Spleen (tissue), 11 donors: ENCODE measurements at regions not wholly inside any gene's neighbourhood (a gene's known extent, or its start where the extent isn't known, plus 50 kb on each side); places are given as distances from the start of the nearest gene placed in this dataset.

Experiments
- DNase-seq: peaks from one replicate; pipeline ENCODE4 v3.0.0-alpha.2; 2020
- H3K27ac ChIP-seq, 8 donors: fragments of 200-600 bp; sonication (generic) in 7 of 8; 1 replicate in 4 of 8; 2 replicates in 4 of 8; pipeline versions ENCODE4 v1.5.0 to v1.8.0; 2016 to 2021; ENCODE audit warnings: inconsistent platforms in 4 of 8, mild to moderate bottlenecking in 4 of 8, moderate library complexity in 1 of 8
- H3K27me3 ChIP-seq, 7 donors: fragments of 200-600 bp; sonication (generic) in 6 of 7; replicated peaks in 1 of 7; 1 replicate in 4 of 7; 2 replicates in 3 of 7; pipeline versions ENCODE4 v1.5.0 to v1.8.0; 2016 to 2021; ENCODE audit warnings: inconsistent platforms in 3 of 7, mild to moderate bottlenecking in 1 of 7
- H3K36me3 ChIP-seq, 6 donors: fragments of 200-600 bp; sonication (generic) in 5 of 6; 1 replicate in 4 of 6; 2 replicates in 2 of 6; pipeline versions ENCODE4 v1.5.0 to v1.8.0; 2016 to 2021; ENCODE audit warnings: inconsistent platforms in 2 of 6
- H3K4me1 ChIP-seq, 6 donors: fragments of 200-600 bp; sonication (generic) in 5 of 6; 1 replicate in 3 of 6; 2 replicates in 3 of 6; pipeline versions ENCODE4 v1.5.0 to v1.8.0; 2016 to 2021; ENCODE audit warnings: inconsistent platforms in 3 of 6
- H3K4me3 ChIP-seq, 8 donors: fragments of 200-600 bp; sonication (generic) in 7 of 8; 1 replicate in 4 of 8; 2 replicates in 4 of 8; pipeline versions ENCODE4 v1.5.0 to v1.8.0; 2016 to 2021; ENCODE audit warnings: inconsistent platforms in 4 of 8, mild to moderate bottlenecking in 4 of 8, moderate library complexity in 2 of 8
- H3K9me3 ChIP-seq, 8 donors: fragments of 200-600 bp; sonication (generic) in 7 of 8; 1 replicate in 4 of 8; 2 replicates in 4 of 8; pipeline versions ENCODE4 v1.5.0 to v1.8.0; 2016 to 2021; ENCODE audit warnings: inconsistent platforms in 4 of 8
- CTCF ChIP-seq, 11 experiments: fragments of 200-600 bp in 7 of 11; fragments of 450-650 bp in 4 of 11; sonication (generic) in 4 of 11; IDR thresholded peaks in 8 of 11; conservative IDR thresholded peaks in 3 of 11; 1 replicate in 7 of 11; 2 replicates in 4 of 11; pipeline versions ENCODE4 v1.4.0 to v1.8.0; 2016 to 2021; ENCODE audit warnings: antibody characterized with exemption in 11 of 11, inconsistent platforms in 4 of 11, mild to moderate bottlenecking in 1 of 11
- POLR2A ChIP-seq, 3 donors: fragments of 450-650 bp; IDR thresholded peaks; one replicate each; pipeline ENCODE4 v1.5.1; 2017; ENCODE audit warnings: antibody characterized with exemption in 3 of 3, mild to moderate bottlenecking in 1 of 3
- POLR2AphosphoS5 ChIP-seq, 3 donors: sonication (generic); formaldehyde crosslinking; IDR thresholded peaks; one replicate each; pipeline ENCODE4 v1.5.1; 2017; ENCODE audit warnings: antibody characterized with exemption in 3 of 3
- WGBS, 5 donors: extraction: QIAGEN DNeasy Blood & Tissue Kit in 3 of 5; methylation state at CpG; one replicate each; pipeline versions ENCODE4 v1.1.5 to v1.1.7; 2013 to 2018; 5-methylcytosine and 5-hydroxymethylcytosine counted together
- intact Hi-C: fragments of 100-400 bp; cut with DNase I; formaldehyde crosslinking; loops from one replicate; pipeline ENCODE4 v1.15.0; 2023; ENCODE audit warnings: low total_unique reads
- donor health status: healthy with polysubstance abuse.
- donor health status: DM: no; HTN: no; CAD: no; lungs with moderate emphysema.
- donor health status: DM: no; HTN: no; CAD: no.
- donor health status: Bipolar disorder and iron deficiency.
- donor health status: healthy.
- donor health status: DM: no; HTN: no; CAD: no.
- donor health status: DM: yes; HTN: yes; CAD: no.

DNA sequence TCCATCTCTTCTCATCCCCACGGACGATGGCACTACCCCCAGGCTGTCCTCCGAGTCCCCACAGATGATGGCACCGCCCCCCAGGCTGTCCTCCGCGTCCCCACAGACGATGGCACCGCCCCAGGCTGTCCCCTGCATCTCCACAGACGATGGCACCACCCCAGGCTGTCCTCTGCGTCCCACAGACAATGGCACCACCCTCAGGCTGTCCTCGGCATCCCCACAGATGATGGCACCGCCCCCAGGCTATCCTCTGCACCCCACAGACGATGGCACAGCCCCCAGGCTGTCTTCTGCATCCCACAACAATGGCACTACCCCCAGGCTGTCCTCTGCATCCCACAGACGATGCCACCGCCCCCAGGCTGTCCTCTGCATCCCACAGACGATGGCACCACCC, 57.4 kb upstream of the PTCH1 start:
- no peaks in the 10 kb centered on the region for H3K9me3 ChIP-seq
- no peak overlapping the region for H3K4me3 ChIP-seq
- 61 to 78% (median 69%) methylated on average over 14 to 16 of the region's 16 CpGs for WGBS, 5 donors
- H3K27ac ChIP-seq = no peak overlapping the region
- DNase-seq = no peak
- peaks cover 0 to 12% (median 0%) of the 10 kb centered on the region in 6 donors for H3K4me1 ChIP-seq
- H3K27me3 ChIP-seq = peaks cover 0 to 38% (median 1%) of the 10 kb centered on the region in 7 donors
- H3K36me3 ChIP-seq = no peaks in the 10 kb centered on the region
- intact Hi-C loops = no loop called here
- TF ChIP-seq POLR2AphosphoS5 (IDR thresholded peaks at IDR 0.05) (no peak), CTCF (IDR thresholded peaks at IDR 0.05 in 8 of 11, conservative IDR thresholded peaks at IDR 0.05 in 3 of 11) (no peak)

GRCh38 chr9:95573463-95573862, 56.7 kb upstream of the PTCH1 start:
- Histone ChIP-seq H3K4me1 (peaks cover 0 to 12% (median 0%) of the 10 kb centered on the region in 6 donors), H3K27ac (no peak overlapping the region), H3K9me3 (no peaks in the 10 kb centered on the region), H3K36me3 (no peaks in the 10 kb centered on the region), H3K27me3 (peaks cover 0 to 45% (median 5%) of the 10 kb centered on the region in 7 donors), H3K4me3 (no peak overlapping the region)
- intact Hi-C loops = no loop called here
- DNase-seq = no peak
- TF ChIP-seq POLR2A (IDR thresholded peaks at IDR 0.05) (no peak), POLR2AphosphoS5 (IDR thresholded peaks at IDR 0.05) (no peak), CTCF (IDR thresholded peaks at IDR 0.05 in 8 of 11, conservative IDR thresholded peaks at IDR 0.05 in 3 of 11) (no peak)
- WGBS, 5 donors = 83 to 94% (median 87%) methylated on average over 8 of the region's 8 CpGs

DNA sequence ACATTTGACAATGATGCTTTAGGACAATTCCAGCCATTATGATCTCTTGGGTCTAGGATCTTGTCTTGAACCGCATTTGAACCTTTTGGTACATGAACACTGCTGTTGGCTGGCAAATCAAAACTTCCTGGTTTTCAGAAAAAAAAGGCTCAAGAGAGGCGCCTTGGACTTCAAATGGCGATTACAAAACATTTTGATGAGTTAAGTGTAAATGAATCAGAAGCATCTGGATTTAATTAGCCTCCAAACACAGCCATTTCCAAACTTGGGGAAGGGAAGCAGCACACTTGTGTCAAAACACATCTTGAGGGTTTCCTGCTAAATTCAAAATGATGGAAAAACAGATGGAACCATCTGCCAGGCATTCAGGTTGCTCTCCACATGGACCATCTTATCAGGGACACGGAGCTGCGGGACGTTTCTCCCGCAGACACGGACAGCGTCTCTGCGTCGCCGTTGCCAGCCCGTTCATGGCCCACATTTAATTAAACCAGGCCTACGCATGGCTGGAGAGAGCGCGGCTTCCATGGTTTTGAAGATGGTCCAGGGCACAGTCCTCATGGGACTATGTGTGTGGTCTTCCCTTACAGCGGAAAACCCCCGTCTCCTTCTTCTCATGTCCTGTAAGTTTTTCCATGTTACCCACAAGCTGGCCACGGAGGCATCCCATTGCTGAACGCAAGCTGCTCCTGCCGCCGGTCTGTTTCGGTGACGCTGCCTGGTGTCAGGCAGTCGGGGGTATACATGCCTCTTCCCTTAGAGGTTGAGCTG, 55.8 kb upstream of the PTCH1 start:
- no peaks in the 10 kb centered on the region for H3K9me3 ChIP-seq
- H3K27me3 ChIP-seq = peaks cover 0 to 51% (median 5%) of the 10 kb centered on the region in 7 donors
- no peaks in the 10 kb centered on the region for H3K36me3 ChIP-seq
- DNase-seq = no peak
- no peak for TF ChIP-seq POLR2A (IDR thresholded peaks at IDR 0.05)
- TF ChIP-seq CTCF (IDR thresholded peaks at IDR 0.05 in 8 of 11, conservative IDR thresholded peaks at IDR 0.05 in 3 of 11) = no peak
- TF ChIP-seq POLR2AphosphoS5 (IDR thresholded peaks at IDR 0.05) = no peak
- intact Hi-C loops = no loop called here
- H3K27ac ChIP-seq = no peak overlapping the region
- no peak overlapping the region for H3K4me3 ChIP-seq
- peaks cover 0 to 12% (median 0%) of the 10 kb centered on the region in 6 donors for H3K4me1 ChIP-seq
- 86 to 94% (median 91%) methylated on average over 25 of the region's 25 CpGs for WGBS, 5 donors

DNA sequence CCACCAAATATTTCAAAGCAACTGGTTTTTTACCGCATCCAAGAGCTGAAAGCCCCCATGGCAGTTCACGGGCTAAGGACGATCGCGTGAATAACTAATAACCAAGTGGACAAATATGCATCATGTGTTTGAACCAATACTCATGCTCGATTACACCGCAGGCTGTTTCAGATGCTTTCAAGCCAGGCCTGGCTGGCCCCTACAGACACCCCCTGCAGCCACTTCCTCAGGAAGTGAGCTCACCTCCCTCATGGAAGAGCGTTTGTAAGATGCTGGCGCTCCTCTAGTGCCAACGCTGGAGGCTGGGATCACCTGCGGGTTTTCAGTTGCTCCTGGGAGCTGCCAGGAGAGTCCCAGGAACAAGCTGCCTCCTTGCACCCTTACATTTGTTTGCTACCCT, 53.9 kb upstream of the PTCH1 start:
- Histone ChIP-seq H3K27me3 (peaks cover 0 to 63% (median 5%) of the 10 kb centered on the region in 7 donors), H3K36me3 (no peaks in the 10 kb centered on the region), H3K27ac (no peak overlapping the region), H3K4me3 (no peak overlapping the region), H3K4me1 (peaks cover 0 to 12% (median 0%) of the 10 kb centered on the region in 6 donors), H3K9me3 (no peaks in the 10 kb centered on the region)
- TF ChIP-seq POLR2A (IDR thresholded peaks at IDR 0.05) = no peak
- no peak for TF ChIP-seq POLR2AphosphoS5 (IDR thresholded peaks at IDR 0.05)
- TF ChIP-seq CTCF (IDR thresholded peaks at IDR 0.05 in 8 of 11, conservative IDR thresholded peaks at IDR 0.05 in 3 of 11) = no peak
- DNase-seq = no peak
- intact Hi-C loops = no loop called here
- WGBS, 5 donors = 40 to 48% (median 45%) methylated on average over 11 of the region's 11 CpGs
